ENCODE measurements at regions not wholly inside any gene's neighbourhood (a gene's known extent, or its start where the extent isn't known, plus 50 kb on each side); places are given as distances from the start of the nearest gene placed in this dataset.

- ATAC-seq (peak in 1 of 4 donors; percentile 16), DNase-seq (no peak)
- Histone ChIP-seq H3K27me3 (no peaks in the 10 kb centered on the region), H3K4me1 (no peaks in the 10 kb centered on the region), H3K9me3 (no peaks in the 10 kb centered on the region), H3K27ac (no peak overlapping the region), H3K36me3 (no peaks in the 10 kb centered on the region), H3K4me3 (no peak overlapping the region)
- no peak for TF ChIP-seq POLR2A (IDR thresholded peaks at IDR 0.05)
- TF ChIP-seq, protein P1, sequence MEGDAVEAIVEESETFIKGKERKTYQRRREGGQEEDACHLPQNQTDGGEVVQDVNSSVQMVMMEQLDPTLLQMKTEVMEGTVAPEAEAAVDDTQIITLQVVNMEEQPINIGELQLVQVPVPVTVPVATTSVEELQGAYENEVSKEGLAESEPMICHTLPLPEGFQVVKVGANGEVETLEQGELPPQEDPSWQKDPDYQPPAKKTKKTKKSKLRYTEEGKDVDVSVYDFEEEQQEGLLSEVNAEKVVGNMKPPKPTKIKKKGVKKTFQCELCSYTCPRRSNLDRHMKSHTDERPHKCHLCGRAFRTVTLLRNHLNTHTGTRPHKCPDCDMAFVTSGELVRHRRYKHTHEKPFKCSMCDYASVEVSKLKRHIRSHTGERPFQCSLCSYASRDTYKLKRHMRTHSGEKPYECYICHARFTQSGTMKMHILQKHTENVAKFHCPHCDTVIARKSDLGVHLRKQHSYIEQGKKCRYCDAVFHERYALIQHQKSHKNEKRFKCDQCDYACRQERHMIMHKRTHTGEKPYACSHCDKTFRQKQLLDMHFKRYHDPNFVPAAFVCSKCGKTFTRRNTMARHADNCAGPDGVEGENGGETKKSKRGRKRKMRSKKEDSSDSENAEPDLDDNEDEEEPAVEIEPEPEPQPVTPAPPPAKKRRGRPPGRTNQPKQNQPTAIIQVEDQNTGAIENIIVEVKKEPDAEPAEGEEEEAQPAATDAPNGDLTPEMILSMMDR (IDR thresholded peaks at IDR 0.05): no peak
- 67% methylated on average over 3 of the region's 4 CpGs for WGBS (ENCODE audit: insufficient coverage, low coverage, low lambda C conversion rate, missing lambda C conversion rate)
- intact Hi-C loops (cut with DNase I): no loop called here
Observed at GRCh38 chr12:73321776-73322175, 1049.6 kb downstream of the TRHDE start.

- DNase-seq (no peak), ATAC-seq (peak in 1 of 4 donors; percentile 73)
- intact Hi-C loops (cut with DNase I): no loop called here
- no peaks in the 10 kb centered on the region for H3K9me3 ChIP-seq
- WGBS (ENCODE audit: insufficient coverage, low coverage, low lambda C conversion rate, missing lambda C conversion rate): 26% methylated on average over 2 of the region's 2 CpGs
- no peaks in the 10 kb centered on the region for H3K27me3 ChIP-seq
- H3K27ac ChIP-seq: no peak overlapping the region
- TF ChIP-seq, protein P1 (IDR thresholded peaks at IDR 0.05): peak in 2 of 4 donors; percentile 19 to 32
- TF ChIP-seq POLR2A (IDR thresholded peaks at IDR 0.05): no peak
- no peak overlapping the region for H3K4me3 ChIP-seq
- H3K36me3 ChIP-seq: no peaks in the 10 kb centered on the region
- H3K4me1 ChIP-seq: no peaks in the 10 kb centered on the region
Observed at GRCh38 chr12:73330584-73331351, 1058.6 kb downstream of the TRHDE start.

- no peaks in the 10 kb centered on the region for H3K27me3 ChIP-seq
- ATAC-seq: peak; percentile 73 to 88 (median 85)
- WGBS (ENCODE audit: insufficient coverage, low coverage, low lambda C conversion rate, missing lambda C conversion rate): 25% methylated on average over 3 of the region's 3 CpGs
Observed at GRCh38 chr12:73341559-73342247, 1069.5 kb downstream of the TRHDE start.

GRCh38 chr12:73342733-73343132, 1070.6 kb downstream of the TRHDE start:
- H3K4me1 ChIP-seq: peaks cover 0 to 17% (median 3%) of the 10 kb centered on the region in 4 donors
- H3K9me3 ChIP-seq: no peaks in the 10 kb centered on the region
- ATAC-seq (peak; percentile 33 to 74 (median 55)), DNase-seq (no peak)
- H3K36me3 ChIP-seq: no peaks in the 10 kb centered on the region
- 32% methylated on average over 3 of the region's 3 CpGs for WGBS (ENCODE audit: insufficient coverage, low coverage, low lambda C conversion rate, missing lambda C conversion rate)
- no peak overlapping the region for H3K4me3 ChIP-seq
- intact Hi-C loops (cut with DNase I): no loop called here
- TF ChIP-seq POLR2A (IDR thresholded peaks at IDR 0.05): no peak
- TF ChIP-seq, protein P1 (IDR thresholded peaks at IDR 0.05): no peak
- H3K27ac ChIP-seq: peak overlapping the region in 1 of 3 donors; percentile 57
- no peaks in the 10 kb centered on the region for H3K27me3 ChIP-seq

More at GRCh38 chr12:73341559-73342247, 1069.5 kb downstream of the TRHDE start:
- H3K4me3 ChIP-seq: no peak overlapping the region
- H3K36me3 ChIP-seq: no peaks in the 10 kb centered on the region
- no peaks in the 10 kb centered on the region for H3K9me3 ChIP-seq
- DNase-seq: no peak
- peak overlapping the region in 2 of 3 donors; percentile 36 to 57 for H3K27ac ChIP-seq
- TF ChIP-seq, protein P1 (IDR thresholded peaks at IDR 0.05): no peak
- TF ChIP-seq POLR2A (IDR thresholded peaks at IDR 0.05): no peak
- peaks cover 0 to 17% (median 3%) of the 10 kb centered on the region in 4 donors for H3K4me1 ChIP-seq
- intact Hi-C loops (cut with DNase I): no loop called here
